Left lung (tissue), 4 donors: ENCODE measurements at regions not wholly inside any gene's neighbourhood (a gene's known extent, or its start where the extent isn't known, plus 50 kb on each side); places are given as distances from the start of the nearest gene placed in this dataset.

Source experiments
- ATAC-seq: fragments of 200-7000 bp; cut with Tn5 transposase; one replicate; pipeline ENCODE4 v1.9.1; 2020; ENCODE audit warnings: moderate library complexity
- DNase-seq, 4 donors: peaks; one replicate each; pipeline ENCODE4 v3.0.0-alpha.2; 2013 to 2020
- H3K27ac ChIP-seq, 2 donors: fragments of 200-600 bp; sonication (generic) in 1 of 2; one replicate each; pipeline versions ENCODE4 v1.5.0 to v1.8.0; 2020 to 2021
- H3K27me3 ChIP-seq, 2 donors: fragments of 200-600 bp; sonication (generic) in 1 of 2; one replicate each; pipeline versions ENCODE4 v1.5.0 to v1.8.0; 2020 to 2021
- H3K36me3 ChIP-seq, 2 donors: fragments of 200-600 bp; sonication (generic) in 1 of 2; one replicate each; pipeline versions ENCODE4 v1.5.0 to v1.8.0; 2020 to 2021
- H3K4me1 ChIP-seq, 2 donors: fragments of 200-600 bp; one replicate each; pipeline ENCODE4 v1.8.0; 2021
- H3K4me3 ChIP-seq, 2 donors: fragments of 200-600 bp; sonication (generic) in 1 of 2; one replicate each; pipeline versions ENCODE4 v1.5.0 to v1.8.0; 2020 to 2021; ENCODE audit warnings: mild to moderate bottlenecking in 1 of 2
- H3K9me3 ChIP-seq, 2 donors: fragments of 200-600 bp; sonication (generic) in 1 of 2; one replicate each; pipeline versions ENCODE4 v1.5.0 to v1.8.0; 2020 to 2021
- CTCF ChIP-seq, 2 donors: fragments of 200-600 bp; sonication (generic) in 1 of 2; IDR thresholded peaks; one replicate each; pipeline versions ENCODE4 v1.5.0 to v1.8.0; 2021; ENCODE audit warnings: antibody characterized with exemption in 2 of 2
- intact Hi-C, 2 donors: fragments of 100-400 bp; cut with DNase I; formaldehyde crosslinking; loops; one replicate each; pipeline versions ENCODE4 v1.11.2 to v1.14.2; 2022
- donor health status: DM: no; HTN: yes; CAD: no.
- donor health status: DM: no; HTN: no; CAD: no.

GRCh38 chr5:115064380-115064779, 105.3 kb downstream of the TRIM36 start:
- ATAC-seq (no peak), DNase-seq (no peak)
- Histone ChIP-seq H3K27me3 (no peaks in the 10 kb centered on the region), H3K36me3 (no peaks in the 10 kb centered on the region), H3K9me3 (no peaks in the 10 kb centered on the region), H3K27ac (no peak overlapping the region), H3K4me3 (no peak overlapping the region), H3K4me1 (no peaks in the 10 kb centered on the region)
- TF ChIP-seq CTCF (IDR thresholded peaks at IDR 0.05), result no peak
- intact Hi-C loops, result no loop called here

- Histone ChIP-seq H3K27ac (no peak overlapping the region), H3K36me3 (no peaks in the 10 kb centered on the region), H3K4me1 (no peaks in the 10 kb centered on the region), H3K27me3 (no peaks in the 10 kb centered on the region), H3K4me3 (no peak overlapping the region), H3K9me3 (no peaks in the 10 kb centered on the region)
- no peak for TF ChIP-seq CTCF (IDR thresholded peaks at IDR 0.05)
- DNase-seq, result no peak
- ATAC-seq, result no peak
- intact Hi-C loops, result no loop called here
These were observed 115.2 kb downstream of the TRIM36 start for GRCh38 chr5:115054387-115054951.

GRCh38 chr5:115052948-115053347, 116.8 kb downstream of the TRIM36 start:
- ATAC-seq, result no peak
- TF ChIP-seq CTCF (IDR thresholded peaks at IDR 0.05), result no peak
- Histone ChIP-seq H3K36me3 (no peaks in the 10 kb centered on the region), H3K27me3 (no peaks in the 10 kb centered on the region), H3K4me1 (no peaks in the 10 kb centered on the region), H3K27ac (no peak overlapping the region), H3K4me3 (no peak overlapping the region), H3K9me3 (no peaks in the 10 kb centered on the region)
- intact Hi-C loops, result no loop called here
- no peak for DNase-seq

GRCh38 chr5:115050866-115051265, 118.8 kb downstream of the TRIM36 start:
- Histone ChIP-seq H3K36me3 (no peaks in the 10 kb centered on the region), H3K4me3 (no peak overlapping the region), H3K4me1 (no peaks in the 10 kb centered on the region), H3K27me3 (no peaks in the 10 kb centered on the region), H3K27ac (no peak overlapping the region), H3K9me3 (no peaks in the 10 kb centered on the region)
- intact Hi-C loops, result no loop called here
- no peak for TF ChIP-seq CTCF (IDR thresholded peaks at IDR 0.05)
- ATAC-seq, result no peak
- no peak for DNase-seq

- H3K36me3 ChIP-seq, result no peaks in the 10 kb centered on the region
- no peak for ATAC-seq
- no peaks in the 10 kb centered on the region for H3K4me1 ChIP-seq
- peaks cover 0 to 24% of the 10 kb centered on the region in 2 donors for H3K9me3 ChIP-seq
- H3K27me3 ChIP-seq, result no peaks in the 10 kb centered on the region
- H3K27ac ChIP-seq, result no peak overlapping the region
- peak in 1 of 4 donors; percentile 20 for DNase-seq
- intact Hi-C loops, result no loop called here
- TF ChIP-seq CTCF (IDR thresholded peaks at IDR 0.05), result no peak
- no peak overlapping the region for H3K4me3 ChIP-seq
These were observed 135.8 kb downstream of the TRIM36 start for GRCh38 chr5:115033861-115034260.
